KMS-11 (cell line): ENCODE measurements at regions not wholly inside any gene's neighbourhood (a gene's known extent, or its start where the extent isn't known, plus 50 kb on each side); places are given as distances from the start of the nearest gene placed in this dataset.

Experiments used
- H2AFZ ChIP-seq: fragments of 200-600 bp; sonication (generic); 2 replicates; pipeline ENCODE4 v1.6.1; 2016; ENCODE audit warnings: antibody characterized with exemption, mixed run types, low read depth
- H3K27ac ChIP-seq: fragments of 200-600 bp; sonication (generic); 2 replicates; pipeline ENCODE4 v1.6.1; 2016; ENCODE audit warnings: mild to moderate bottlenecking, mixed run types
- H3K27me3 ChIP-seq: fragments of 200-600 bp; sonication (generic); 2 replicates; pipeline ENCODE4 v1.6.1; 2017; ENCODE audit warnings: mild to moderate bottlenecking, low read depth, mixed run types, moderate library complexity; ENCODE audit not compliant: insufficient read depth
- H3K36me3 ChIP-seq: fragments of 200-600 bp; sonication (generic); 2 replicates; pipeline ENCODE4 v1.6.1; 2017; ENCODE audit warnings: mild to moderate bottlenecking, mixed run types; ENCODE audit not compliant: insufficient read depth
- H3K4me1 ChIP-seq: fragments of 200-600 bp; sonication (generic); 2 replicates; pipeline ENCODE4 v1.6.1; 2016; ENCODE audit warnings: mild to moderate bottlenecking, low read depth, mixed run types; ENCODE audit not compliant: poor library complexity, severe bottlenecking
- H3K4me2 ChIP-seq: fragments of 200-600 bp; sonication (generic); 2 replicates; pipeline ENCODE4 v1.7.0; 2016; ENCODE audit warnings: mild to moderate bottlenecking, mixed run types
- H3K4me3 ChIP-seq: fragments of 200-600 bp; sonication (generic); IDR thresholded peaks from 2 replicates; pipeline ENCODE4 v1.6.1; 2017; ENCODE audit warnings: low read depth, low read length, mixed read lengths; ENCODE audit not compliant: insufficient read depth
- H3K79me2 ChIP-seq: fragments of 200-600 bp; sonication (generic); 2 replicates; pipeline ENCODE4 v1.6.1; 2016; ENCODE audit warnings: low read depth, mixed run types; ENCODE audit not compliant: insufficient read depth
- H3K9ac ChIP-seq: fragments of 200-600 bp; sonication (generic); 2 replicates; pipeline ENCODE4 v1.6.1; 2016; ENCODE audit warnings: mild to moderate bottlenecking, mixed run types
- H4K20me1 ChIP-seq: fragments of 200-600 bp; sonication (generic); 2 replicates; pipeline ENCODE4 v1.6.1; 2016; ENCODE audit warnings: mild to moderate bottlenecking, mixed run types; ENCODE audit not compliant: insufficient read depth
- CTCF ChIP-seq: fragments of 200-600 bp; sonication (generic); conservative IDR thresholded peaks from 2 replicates; pipeline ENCODE4 v1.6.1; 2017; ENCODE audit warnings: low read depth, mild to moderate bottlenecking, antibody characterized with exemption, low read length, moderate library complexity, mixed read lengths

DNA sequence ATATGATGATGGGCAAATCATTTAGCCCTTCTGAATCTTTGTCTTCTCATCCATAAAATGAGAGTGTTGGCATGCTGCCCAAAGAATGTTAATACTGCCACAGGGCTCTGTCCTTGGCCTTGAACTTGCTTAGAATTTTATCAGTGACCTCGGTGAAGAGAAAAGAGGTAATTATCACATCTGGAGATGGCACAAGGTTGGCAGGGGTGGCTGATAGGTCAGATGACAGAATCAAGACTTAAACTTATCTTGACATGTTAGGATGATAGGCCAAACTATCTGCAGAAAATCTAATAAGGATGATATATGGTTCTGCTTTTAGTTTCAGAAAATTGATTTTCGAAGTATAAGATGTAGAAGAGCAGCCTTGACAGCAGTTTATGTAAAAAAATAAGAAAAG, 599.1 kb upstream of the CLINT1 start:
- Histone ChIP-seq H4K20me1 (no peaks in the 10 kb centered on the region), H3K9ac (no peak overlapping the region), H2AFZ (no peak overlapping the region), H3K27me3 (no peaks in the 10 kb centered on the region), H3K36me3 (no peaks in the 10 kb centered on the region), H3K4me2 (no peak overlapping the region), H3K4me1 (no peaks in the 10 kb centered on the region), H3K27ac (no peak overlapping the region), H3K79me2 (no peaks in the 10 kb centered on the region), H3K4me3 (no peak overlapping the region)
- TF ChIP-seq CTCF, result no peak

GRCh38 chr5:158456756-158457155, 597.8 kb upstream of the CLINT1 start:
- Histone ChIP-seq H3K4me2 (no peak overlapping the region), H3K9ac (no peak overlapping the region), H3K27ac (no peak overlapping the region), H3K27me3 (no peaks in the 10 kb centered on the region), H4K20me1 (no peaks in the 10 kb centered on the region), H3K79me2 (no peaks in the 10 kb centered on the region), H3K36me3 (no peaks in the 10 kb centered on the region), H2AFZ (no peak overlapping the region), H3K4me3 (no peak overlapping the region), H3K4me1 (no peaks in the 10 kb centered on the region)
- no peak for TF ChIP-seq CTCF

- Histone ChIP-seq H3K4me3 (no peak overlapping the region), H3K79me2 (no peaks in the 10 kb centered on the region), H3K4me2 (no peak overlapping the region), H3K27me3 (no peaks in the 10 kb centered on the region), H2AFZ (no peak overlapping the region), H3K9ac (no peak overlapping the region), H3K4me1 (no peaks in the 10 kb centered on the region), H3K36me3 (no peaks in the 10 kb centered on the region), H4K20me1 (no peaks in the 10 kb centered on the region), H3K27ac (no peak overlapping the region)
- no peak for TF ChIP-seq CTCF
Observed at GRCh38 chr5:158456241-158456640, 597.3 kb upstream of the CLINT1 start.

- H3K36me3 ChIP-seq, result no peaks in the 10 kb centered on the region
- H3K4me2 ChIP-seq, result no peak overlapping the region
Observed at GRCh38 chr5:158451993-158452672, 593.2 kb upstream of the CLINT1 start.

More at GRCh38 chr5:158451993-158452672, 593.2 kb upstream of the CLINT1 start:
- H3K27me3 ChIP-seq, result no peaks in the 10 kb centered on the region
- H3K27ac ChIP-seq, result no peak overlapping the region
- H3K4me1 ChIP-seq, result no peaks in the 10 kb centered on the region
- H2AFZ ChIP-seq, result no peak overlapping the region
- H3K79me2 ChIP-seq, result no peaks in the 10 kb centered on the region
- H3K4me3 ChIP-seq, result no peak overlapping the region
- TF ChIP-seq CTCF, result no peak
- H3K9ac ChIP-seq, result no peak overlapping the region
- H4K20me1 ChIP-seq, result no peaks in the 10 kb centered on the region
